ENCODE measurements at regions not wholly inside any gene's neighbourhood (a gene's known extent, or its start where the extent isn't known, plus 50 kb on each side); places are given as distances from the start of the nearest gene placed in this dataset.

GRCh38 chr7:138386821-138387220, 73.2 kb upstream of the TRIM24 start:
- TF ChIP-seq CTCF (IDR thresholded peaks at IDR 0.05) (no peak), POLR2A (IDR thresholded peaks at IDR 0.05) (no peak)
